ENCODE measurements at regions not wholly inside any gene's neighbourhood (a gene's known extent, or its start where the extent isn't known, plus 50 kb on each side); places are given as distances from the start of the nearest gene placed in this dataset.

DNA sequence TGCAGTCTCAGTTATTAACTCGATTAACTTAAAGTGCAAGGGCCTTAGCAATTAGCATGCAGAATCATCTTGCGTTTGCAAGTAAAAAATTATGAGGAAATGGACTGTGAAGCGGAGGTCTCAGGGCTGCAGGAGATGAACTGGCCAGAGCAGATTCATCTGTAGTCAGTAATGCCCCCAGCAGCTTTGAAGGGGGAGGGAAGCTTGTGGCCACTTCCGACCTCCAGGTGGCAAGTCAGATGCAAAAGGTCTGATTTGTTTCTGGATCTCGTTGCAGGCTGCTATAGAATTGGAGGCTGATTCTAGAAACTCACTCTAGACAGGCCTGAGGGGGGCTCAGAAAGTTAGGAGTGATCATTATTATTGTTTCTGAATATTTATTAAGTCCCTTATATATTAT is 107.4 kb upstream of the RGS6 start:
- Histone ChIP-seq H3K36me3 (no peaks in the 10 kb centered on the region), H3K9me3 (no peaks in the 10 kb centered on the region), H3K4me1 (no peaks in the 10 kb centered on the region), H3K27ac (replicated peaks in 1 of 4) (no peak overlapping the region), H3K27me3 (no peaks in the 10 kb centered on the region), H3K4me3 (no peak overlapping the region)
- TF ChIP-seq POLR2A (IDR thresholded peaks at IDR 0.05; ENCODE audit: low read depth) (no peak), POLR2AphosphoS5 (IDR thresholded peaks at IDR 0.05) (no peak), EP300 (IDR thresholded peaks at IDR 0.05) (no peak)
- TF ChIP-seq, protein P1, sequence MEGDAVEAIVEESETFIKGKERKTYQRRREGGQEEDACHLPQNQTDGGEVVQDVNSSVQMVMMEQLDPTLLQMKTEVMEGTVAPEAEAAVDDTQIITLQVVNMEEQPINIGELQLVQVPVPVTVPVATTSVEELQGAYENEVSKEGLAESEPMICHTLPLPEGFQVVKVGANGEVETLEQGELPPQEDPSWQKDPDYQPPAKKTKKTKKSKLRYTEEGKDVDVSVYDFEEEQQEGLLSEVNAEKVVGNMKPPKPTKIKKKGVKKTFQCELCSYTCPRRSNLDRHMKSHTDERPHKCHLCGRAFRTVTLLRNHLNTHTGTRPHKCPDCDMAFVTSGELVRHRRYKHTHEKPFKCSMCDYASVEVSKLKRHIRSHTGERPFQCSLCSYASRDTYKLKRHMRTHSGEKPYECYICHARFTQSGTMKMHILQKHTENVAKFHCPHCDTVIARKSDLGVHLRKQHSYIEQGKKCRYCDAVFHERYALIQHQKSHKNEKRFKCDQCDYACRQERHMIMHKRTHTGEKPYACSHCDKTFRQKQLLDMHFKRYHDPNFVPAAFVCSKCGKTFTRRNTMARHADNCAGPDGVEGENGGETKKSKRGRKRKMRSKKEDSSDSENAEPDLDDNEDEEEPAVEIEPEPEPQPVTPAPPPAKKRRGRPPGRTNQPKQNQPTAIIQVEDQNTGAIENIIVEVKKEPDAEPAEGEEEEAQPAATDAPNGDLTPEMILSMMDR (IDR thresholded peaks at IDR 0.05) = no peak
- intact Hi-C loops (cut with DNase I) = no loop called here
- 62% methylated on average over 5 of the region's 5 CpGs for WGBS
- DNase-seq (ENCODE audit: extremely low spot score) = no peak

DNA sequence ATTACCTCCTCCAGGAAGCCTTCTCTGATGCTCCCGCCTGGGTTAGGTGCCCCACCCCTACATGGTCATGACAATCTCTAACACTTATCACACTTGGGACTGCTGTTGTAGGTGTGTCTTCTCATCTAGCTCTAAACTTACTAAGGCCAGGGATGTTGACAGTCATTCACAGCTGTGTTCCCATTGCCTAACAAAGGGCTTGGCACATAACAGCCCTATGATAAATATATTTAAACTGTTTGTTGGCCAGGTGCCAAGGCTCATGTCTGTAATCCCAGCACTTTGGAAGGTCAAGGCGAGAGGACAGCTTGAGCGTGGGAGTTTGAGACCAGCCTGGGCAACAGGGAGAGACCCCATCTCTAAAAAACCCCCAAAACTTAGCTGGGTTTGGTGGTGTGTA is 98.8 kb upstream of the RGS6 start:
- TF ChIP-seq EP300 (IDR thresholded peaks at IDR 0.05) = no peak
- TF ChIP-seq POLR2AphosphoS5 (IDR thresholded peaks at IDR 0.05) = no peak
- TF ChIP-seq, protein P1 (IDR thresholded peaks at IDR 0.05) = no peak
- TF ChIP-seq POLR2A (IDR thresholded peaks at IDR 0.05; ENCODE audit: low read depth) = no peak
- Histone ChIP-seq H3K9me3 (peaks cover 0 to 8% (median 2%) of the 10 kb centered on the region in 4 donors), H3K27ac (replicated peaks in 1 of 4) (no peak overlapping the region), H3K27me3 (no peaks in the 10 kb centered on the region), H3K4me1 (no peaks in the 10 kb centered on the region), H3K4me3 (no peak overlapping the region), H3K36me3 (no peaks in the 10 kb centered on the region)
- no peak for DNase-seq (ENCODE audit: extremely low spot score)
- WGBS = 64% methylated on average over 3 of the region's 3 CpGs
- intact Hi-C loops (cut with DNase I) = no loop called here

DNA sequence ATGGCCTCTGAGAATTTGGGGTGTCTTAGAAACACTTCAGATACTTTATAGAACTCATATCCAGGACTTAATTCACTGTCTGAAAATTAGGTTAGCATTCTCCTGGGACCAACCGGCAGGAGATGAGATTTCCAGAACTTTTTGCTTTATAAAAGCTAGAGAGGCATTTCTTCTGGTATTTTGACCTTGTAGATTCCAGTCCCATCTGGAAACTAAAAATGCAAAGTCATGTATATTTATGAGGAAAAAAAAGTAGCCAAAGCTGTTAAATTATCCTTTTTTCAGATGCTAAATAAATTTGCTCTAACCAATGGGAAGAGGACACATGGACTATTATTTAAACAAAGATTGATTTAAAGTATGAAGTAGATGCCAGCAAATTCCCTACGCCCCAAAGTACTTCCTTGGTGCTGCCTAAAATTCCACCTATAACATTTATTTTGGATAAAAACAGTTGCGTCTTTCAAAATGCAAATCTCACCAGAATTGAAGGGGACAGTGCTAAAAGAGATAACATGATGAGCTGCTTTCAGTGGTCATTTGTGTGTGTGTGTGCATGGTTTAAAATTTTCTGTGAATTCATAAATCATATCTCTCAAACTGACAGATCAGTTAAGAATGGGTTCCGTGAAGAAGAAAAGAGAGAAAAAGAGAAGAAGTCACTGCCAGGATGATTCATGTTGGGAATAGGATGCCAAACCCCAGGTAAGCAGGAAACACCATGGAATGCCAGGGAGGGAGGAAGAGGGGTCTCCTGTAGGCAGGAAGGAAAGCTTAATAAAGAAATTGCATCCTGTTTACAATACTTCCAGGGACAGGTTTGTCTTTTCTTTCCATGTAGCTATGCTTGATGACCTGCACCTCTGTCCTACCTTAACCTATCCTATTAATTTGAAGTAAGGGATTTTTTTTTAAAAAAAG is 97.7 kb upstream of the RGS6 start:
- Histone ChIP-seq H3K27me3 (no peaks in the 10 kb centered on the region), H3K36me3 (no peaks in the 10 kb centered on the region), H3K4me3 (no peak overlapping the region), H3K4me1 (no peaks in the 10 kb centered on the region), H3K9me3 (peaks cover 0 to 8% (median 2%) of the 10 kb centered on the region in 4 donors), H3K27ac (replicated peaks in 1 of 4) (no peak overlapping the region)
- DNase-seq (ENCODE audit: extremely low spot score) = no peak
- 65% methylated on average over 4 of the region's 4 CpGs for WGBS
- intact Hi-C loops (cut with DNase I) = no loop called here
- TF ChIP-seq, protein P1 (IDR thresholded peaks at IDR 0.05) = no peak
- TF ChIP-seq POLR2A (IDR thresholded peaks at IDR 0.05; ENCODE audit: low read depth) (no peak), EP300 (IDR thresholded peaks at IDR 0.05) (no peak)

DNA sequence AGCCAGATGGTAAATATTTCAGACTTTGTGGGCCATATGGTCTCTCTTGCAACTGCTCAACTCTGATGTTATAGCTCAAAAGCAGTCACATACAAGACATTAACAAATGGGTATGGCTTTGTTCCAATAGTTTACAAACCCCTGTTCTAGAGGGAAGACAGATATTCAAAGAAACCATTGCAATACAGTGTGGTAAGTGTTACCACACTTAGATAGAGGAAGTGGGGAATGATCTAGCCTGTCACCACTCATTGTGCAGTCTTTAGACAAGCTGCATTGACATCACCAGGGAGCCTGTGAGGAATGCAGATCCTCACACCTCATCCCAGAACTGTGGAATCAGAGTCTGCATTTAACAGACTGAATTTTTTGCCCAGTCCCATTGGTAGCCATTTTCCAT is 80.0 kb upstream of the RGS6 start:
- Histone ChIP-seq H3K9me3 (no peaks in the 10 kb centered on the region), H3K27me3 (no peaks in the 10 kb centered on the region), H3K4me1 (peaks cover 0 to 5% (median 0%) of the 10 kb centered on the region in 4 donors), H3K36me3 (no peaks in the 10 kb centered on the region), H3K4me3 (no peak overlapping the region), H3K27ac (replicated peaks in 1 of 4) (no peak overlapping the region)
- no peak for DNase-seq (ENCODE audit: extremely low spot score)
- TF ChIP-seq POLR2AphosphoS5 (IDR thresholded peaks at IDR 0.05) = no peak
- no peak for TF ChIP-seq EP300 (IDR thresholded peaks at IDR 0.05)
- TF ChIP-seq, protein P1 (IDR thresholded peaks at IDR 0.05) = no peak
- no peak for TF ChIP-seq POLR2A (IDR thresholded peaks at IDR 0.05; ENCODE audit: low read depth)
- intact Hi-C loops (cut with DNase I) = no loop called here

All from esophagus muscularis mucosa (tissue), 4 donors.